Astrocyte (in vitro differentiated cells and primary cell): ENCODE measurements at regions not wholly inside any gene's neighbourhood (a gene's known extent, or its start where the extent isn't known, plus 50 kb on each side); places are given as distances from the start of the nearest gene placed in this dataset.

Source experiments
- CTCF ChIP-seq: IDR thresholded peaks from 2 replicates; pipeline ENCODE4 v1.5.1; 2011; ENCODE audit warnings: low read depth, mild to moderate bottlenecking, inconsistent platforms, low read length, moderate library complexity; ENCODE audit not compliant: insufficient read depth
- EZH2 ChIP-seq: IDR thresholded peaks from 2 replicates; pipeline ENCODE4 v1.6.1; 2012; ENCODE audit warnings: mild to moderate bottlenecking, low read length, inconsistent platforms; ENCODE audit not compliant: insufficient read depth

- TF ChIP-seq CTCF: no peak
- no peak for TF ChIP-seq EZH2
Observed at GRCh38 chr4:108540536-108540935, 79.8 kb upstream of the RPL34 start.
